ENCODE measurements at regions not wholly inside any gene's neighbourhood (a gene's known extent, or its start where the extent isn't known, plus 50 kb on each side); places are given as distances from the start of the nearest gene placed in this dataset.

- TF ChIP-seq, protein P1, sequence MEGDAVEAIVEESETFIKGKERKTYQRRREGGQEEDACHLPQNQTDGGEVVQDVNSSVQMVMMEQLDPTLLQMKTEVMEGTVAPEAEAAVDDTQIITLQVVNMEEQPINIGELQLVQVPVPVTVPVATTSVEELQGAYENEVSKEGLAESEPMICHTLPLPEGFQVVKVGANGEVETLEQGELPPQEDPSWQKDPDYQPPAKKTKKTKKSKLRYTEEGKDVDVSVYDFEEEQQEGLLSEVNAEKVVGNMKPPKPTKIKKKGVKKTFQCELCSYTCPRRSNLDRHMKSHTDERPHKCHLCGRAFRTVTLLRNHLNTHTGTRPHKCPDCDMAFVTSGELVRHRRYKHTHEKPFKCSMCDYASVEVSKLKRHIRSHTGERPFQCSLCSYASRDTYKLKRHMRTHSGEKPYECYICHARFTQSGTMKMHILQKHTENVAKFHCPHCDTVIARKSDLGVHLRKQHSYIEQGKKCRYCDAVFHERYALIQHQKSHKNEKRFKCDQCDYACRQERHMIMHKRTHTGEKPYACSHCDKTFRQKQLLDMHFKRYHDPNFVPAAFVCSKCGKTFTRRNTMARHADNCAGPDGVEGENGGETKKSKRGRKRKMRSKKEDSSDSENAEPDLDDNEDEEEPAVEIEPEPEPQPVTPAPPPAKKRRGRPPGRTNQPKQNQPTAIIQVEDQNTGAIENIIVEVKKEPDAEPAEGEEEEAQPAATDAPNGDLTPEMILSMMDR (IDR thresholded peaks at IDR 0.05; ENCODE audit: borderline replicate concordance, extremely low read depth, low read length, poor library complexity, severe bottlenecking), result no peak
- no peak for TF ChIP-seq EZH2 (IDR thresholded peaks at IDR 0.05; ENCODE audit: borderline replicate concordance, low read depth, low read length, severe bottlenecking)
These were observed 1047.2 kb downstream of the GLUD2 start for GRCh38 chrX:122094611-122095010.

Measured in DND-41 (cell line).